GM21360 (cell line): ENCODE measurements at regions not wholly inside any gene's neighbourhood (a gene's known extent, or its start where the extent isn't known, plus 50 kb on each side); places are given as distances from the start of the nearest gene placed in this dataset.

Experiments
- ATAC-seq: cut with Tn5 transposase; IDR thresholded peaks from one replicate; pipeline ENCODE4 v1.9.1; 2021; ENCODE audit warnings: mild to moderate bottlenecking, moderate library complexity; ENCODE audit not compliant: unreplicated experiment

DNA sequence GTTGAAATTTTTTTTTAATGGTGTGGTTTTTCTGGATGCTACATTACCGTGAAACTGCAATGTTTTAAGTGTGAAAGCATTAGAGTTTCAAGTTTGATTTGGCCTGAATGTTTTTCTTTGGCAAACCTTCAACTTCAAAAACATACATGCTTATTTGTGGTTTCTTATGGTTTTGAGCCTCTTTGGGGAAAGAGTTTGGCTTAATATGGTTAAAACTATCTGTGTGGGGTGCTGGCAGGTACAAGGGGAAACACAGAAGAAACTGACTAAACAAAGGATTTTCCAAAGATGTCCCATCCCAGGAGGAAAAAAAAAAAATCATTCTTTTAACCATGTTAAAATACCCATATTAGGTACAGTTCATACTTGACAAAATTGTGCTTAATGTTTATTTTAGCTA lies 121.1 kb downstream of the HGF start:
- ATAC-seq = no peak

GRCh38 chr7:81645435-81645834 lies 124.4 kb downstream of the HGF start:
- no peak for ATAC-seq

DNA sequence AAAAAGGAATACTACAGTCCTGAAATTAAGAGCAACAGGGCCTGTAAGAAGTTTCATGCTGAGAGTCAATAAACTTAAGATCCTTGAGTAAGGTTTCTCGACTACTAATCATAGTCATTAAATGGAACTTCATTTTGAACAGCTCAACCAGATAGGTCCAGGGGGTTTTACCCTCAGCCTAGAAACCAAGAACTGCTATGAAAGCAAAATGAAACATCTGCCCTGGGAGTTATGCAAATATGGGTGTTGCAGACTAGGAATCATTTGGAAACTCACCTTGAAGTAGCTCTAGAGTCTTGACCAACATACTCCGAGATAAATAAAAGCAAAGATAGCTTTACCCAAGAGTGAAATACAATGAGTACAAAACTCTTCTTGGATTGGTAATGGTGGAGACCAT lies 128.0 kb downstream of the HGF start:
- no peak for ATAC-seq

DNA sequence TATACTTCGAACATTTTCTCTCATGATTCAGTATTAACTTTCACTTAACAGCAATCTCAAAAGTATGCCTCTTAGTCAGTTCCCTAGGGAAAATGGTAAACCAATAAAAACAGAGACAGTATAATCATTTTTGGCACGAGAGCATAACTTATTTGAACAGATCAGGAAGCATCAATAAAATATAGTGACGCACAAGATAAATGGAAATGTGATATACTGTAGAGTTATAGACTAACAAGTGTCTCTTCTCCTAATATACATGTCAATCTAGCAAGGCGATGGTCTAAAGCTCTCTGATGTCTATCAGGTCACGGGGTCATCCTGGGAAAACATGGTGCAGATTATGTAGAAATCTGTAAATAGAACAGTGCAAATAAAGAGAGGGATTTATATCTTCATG lies 131.6 kb downstream of the HGF start:
- ATAC-seq = no peak

- no peak for ATAC-seq
Measured at GRCh38 chr7:81637534-81637933, 132.3 kb downstream of the HGF start.

GRCh38 chr7:81632418-81632817 lies 137.4 kb downstream of the HGF start:
- no peak for ATAC-seq

GRCh38 chr7:81630600-81630999 lies 139.2 kb downstream of the HGF start:
- ATAC-seq = no peak

DNA sequence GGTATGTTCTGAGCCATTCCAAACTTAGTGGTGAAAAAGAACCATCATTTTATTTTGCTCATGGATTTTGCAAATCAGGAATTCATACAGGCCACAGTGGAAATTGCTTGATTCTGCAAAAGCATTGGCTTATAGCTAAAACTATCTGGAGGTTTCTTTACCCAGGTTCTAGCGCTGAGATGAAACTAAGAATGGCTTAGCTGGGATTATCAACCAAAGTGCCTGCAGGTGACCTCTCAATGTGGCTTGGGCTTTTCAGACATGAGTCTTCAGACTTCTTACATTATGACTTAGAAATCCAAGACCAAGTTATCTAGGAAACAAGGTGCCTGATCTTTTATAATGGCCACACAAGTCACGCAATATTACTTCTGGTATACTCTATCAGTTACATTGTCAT lies 140.1 kb downstream of the HGF start:
- ATAC-seq = no peak

GRCh38 chr7:81628951-81629350 lies 140.9 kb downstream of the HGF start:
- no peak for ATAC-seq

DNA sequence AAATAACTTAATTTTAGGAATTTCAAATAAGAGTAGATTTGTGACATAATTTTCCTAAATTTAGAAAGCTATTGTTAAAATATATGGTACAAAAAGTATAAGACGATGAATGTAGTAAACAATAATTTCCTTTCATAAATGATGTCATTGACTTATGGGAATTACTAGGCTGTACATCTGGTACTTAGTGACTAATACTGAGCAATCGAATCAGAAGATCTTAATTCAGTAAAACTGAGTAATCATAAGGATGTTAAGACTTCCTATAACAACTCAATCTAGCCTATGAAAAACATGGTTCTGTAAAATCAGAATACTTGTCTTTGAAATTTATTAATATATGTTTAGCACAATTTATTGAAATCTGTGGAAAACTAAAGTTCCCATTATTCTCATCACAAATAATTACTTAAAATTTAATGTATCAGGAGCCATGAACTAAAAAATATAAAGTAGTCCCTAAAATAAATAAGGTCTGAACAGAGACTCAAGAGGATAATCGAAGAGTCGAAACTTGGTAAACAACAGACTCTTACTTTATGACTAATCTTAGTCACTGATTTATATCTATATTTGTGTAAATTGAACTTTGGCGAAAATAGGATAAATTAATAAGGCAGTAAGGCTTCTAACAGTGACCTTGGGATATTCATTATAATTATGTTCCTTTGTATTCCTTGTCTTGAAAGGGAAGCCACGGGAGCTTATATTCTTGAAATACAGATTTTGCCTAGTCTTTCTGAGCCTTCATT lies 142.1 kb downstream of the HGF start:
- no peak for ATAC-seq

DNA sequence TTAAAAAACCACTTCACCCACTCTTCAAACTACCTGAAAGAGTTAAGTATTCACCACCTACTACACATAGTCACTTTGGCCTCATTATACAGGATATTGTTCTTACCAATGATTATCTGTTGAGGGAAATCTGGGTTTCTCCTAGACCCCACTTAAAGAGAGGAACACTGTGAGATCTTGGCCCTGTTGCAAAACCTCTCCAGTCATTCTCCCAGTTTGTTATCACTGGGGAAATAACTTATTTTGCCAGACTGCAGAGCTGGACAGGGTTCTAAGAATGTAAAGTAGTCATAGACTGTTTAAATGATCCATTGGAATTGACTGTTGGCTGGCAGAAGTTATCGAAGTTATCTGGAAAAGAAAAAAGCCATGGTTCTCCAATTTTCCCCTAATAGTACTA lies 143.8 kb downstream of the HGF start:
- no peak for ATAC-seq

DNA sequence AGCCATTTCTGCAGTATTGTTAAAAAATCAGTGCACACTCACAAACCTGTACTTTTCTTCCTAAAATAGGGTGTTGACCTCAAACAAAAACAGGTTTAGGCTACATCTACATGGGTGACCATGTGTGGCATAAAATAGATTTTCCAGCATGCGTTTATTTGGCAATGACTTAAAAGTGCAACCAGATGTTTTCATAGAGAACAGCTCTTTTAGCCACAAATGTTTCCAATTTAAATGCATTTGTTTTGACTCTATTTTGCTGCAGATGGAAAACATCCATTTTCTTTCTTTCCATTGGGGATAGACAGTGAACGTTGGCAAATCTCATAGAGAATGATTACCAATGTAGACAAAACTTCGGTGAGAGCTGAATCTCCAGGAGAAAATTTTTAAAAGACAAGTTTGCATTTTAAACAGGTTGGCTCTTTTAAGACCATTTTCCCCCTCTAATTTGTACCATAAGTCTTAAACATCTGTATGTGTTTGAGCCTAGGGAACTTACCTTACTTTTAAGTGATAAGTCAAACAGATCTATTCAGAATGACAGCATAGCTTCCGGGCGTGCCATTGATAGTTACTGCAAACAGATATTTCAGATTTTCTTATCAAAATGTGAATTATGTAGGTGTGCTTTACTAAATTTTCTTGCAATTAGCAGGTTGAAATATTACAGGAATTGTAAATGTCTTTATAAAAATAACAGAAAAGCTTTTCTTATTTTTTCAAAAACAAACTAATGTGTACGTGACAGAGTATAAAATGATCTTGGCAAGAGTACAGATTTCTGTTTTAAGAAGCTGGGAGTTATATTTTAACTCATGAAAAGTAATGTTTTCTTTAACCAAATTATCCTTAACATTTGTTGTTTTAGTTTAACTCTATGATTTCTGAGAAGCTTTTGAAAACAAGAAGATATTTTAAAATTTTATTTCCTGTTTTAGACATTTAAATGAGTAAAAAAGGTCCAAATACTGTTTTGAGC lies 144.9 kb downstream of the HGF start:
- ATAC-seq = no peak

DNA sequence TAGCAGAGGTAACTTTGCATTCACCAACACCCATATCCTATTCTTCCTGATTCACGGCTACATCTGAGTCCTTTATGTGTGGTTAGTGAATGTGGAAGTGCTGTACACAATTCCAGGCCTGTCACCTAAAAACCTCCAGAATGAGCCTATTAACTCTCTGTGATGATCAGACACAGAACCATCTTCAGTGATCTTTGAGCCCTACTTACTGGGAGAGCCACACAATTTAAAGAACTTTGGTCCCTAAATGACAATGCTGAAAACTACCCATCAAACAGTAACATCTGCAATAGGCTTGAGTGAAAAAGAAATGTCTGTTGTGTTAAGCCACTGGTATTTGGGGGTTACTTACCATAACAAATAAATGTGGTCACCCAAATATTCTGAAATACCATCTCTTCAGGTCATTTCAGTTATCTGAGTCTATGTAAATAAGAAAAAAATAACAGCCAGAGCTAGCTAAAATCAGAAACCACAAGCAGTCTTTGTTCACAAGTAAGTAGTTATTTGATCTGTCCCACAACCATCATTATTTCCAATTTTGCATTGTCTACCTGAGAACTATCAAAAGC lies 145.7 kb downstream of the HGF start:
- no peak for ATAC-seq

GRCh38 chr7:81623251-81623855 lies 146.5 kb downstream of the HGF start:
- no peak for ATAC-seq

- ATAC-seq = no peak
Measured at GRCh38 chr7:81621893-81622292, 148.0 kb downstream of the HGF start.

DNA sequence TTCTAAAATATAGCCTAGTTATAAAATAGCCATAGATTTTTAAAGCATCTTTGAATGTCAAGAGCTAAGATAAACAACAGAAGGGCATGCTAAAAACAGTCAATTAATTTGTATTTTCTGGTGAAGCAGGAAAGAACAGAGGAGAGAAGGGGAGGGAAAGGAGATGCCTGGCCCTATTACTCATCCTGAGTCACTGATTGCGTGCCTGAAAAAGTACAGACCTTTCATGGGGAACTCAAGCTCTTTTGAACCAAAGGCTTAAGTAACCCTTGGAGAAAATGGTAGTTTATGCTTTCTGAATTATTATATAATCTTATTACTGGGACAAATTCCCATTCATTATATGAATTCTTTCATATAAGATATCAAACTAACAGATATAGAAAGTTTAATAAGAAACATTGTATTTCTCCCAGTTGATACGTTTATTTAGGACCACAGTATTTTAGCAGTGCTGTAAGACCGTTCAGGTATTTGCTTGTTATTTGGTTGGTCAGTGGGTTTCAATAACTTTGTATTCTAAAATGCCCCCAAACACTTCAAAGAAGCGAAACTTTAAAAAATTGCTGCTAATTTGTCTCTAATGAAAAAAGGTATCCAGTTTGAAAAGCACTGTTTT lies 151.3 kb downstream of the HGF start:
- no peak for ATAC-seq

DNA sequence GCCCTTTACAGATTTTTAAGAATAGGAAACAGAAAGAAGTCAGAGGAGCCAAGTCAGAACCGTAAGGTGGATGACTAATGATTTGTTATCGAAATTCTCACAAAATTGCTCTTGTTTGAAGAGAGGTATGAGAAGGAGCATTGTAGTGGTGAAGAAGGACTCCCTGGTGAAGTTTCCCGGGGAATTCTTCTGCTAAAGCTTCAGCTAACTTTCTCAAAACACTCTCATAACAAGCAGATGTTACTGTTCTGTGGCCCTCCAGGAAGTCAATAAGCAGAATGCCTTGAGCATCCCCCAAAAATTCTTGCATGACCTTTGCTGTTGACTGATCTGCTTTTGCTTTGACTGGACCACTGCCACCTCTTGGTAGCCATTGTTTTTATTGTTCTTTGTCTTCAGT lies 152.9 kb downstream of the HGF start:
- no peak for ATAC-seq

DNA sequence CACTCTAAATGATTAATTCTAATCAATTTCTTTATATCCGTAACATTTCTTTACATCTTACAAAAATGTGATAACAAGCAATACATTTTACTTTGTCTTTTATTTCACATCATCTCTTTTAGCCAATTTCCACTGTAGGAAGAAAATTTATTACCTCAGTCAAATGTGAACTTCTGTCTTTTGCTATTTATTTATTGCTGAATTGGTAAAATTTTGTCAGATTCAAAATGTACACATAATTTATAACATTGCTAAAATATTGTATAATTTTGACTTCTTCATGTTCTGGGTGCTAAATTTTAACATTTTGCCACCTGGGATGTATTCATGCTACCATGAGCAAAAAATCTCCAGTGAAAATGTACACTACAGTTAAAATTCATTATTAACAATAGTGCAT lies 158.0 kb downstream of the HGF start:
- no peak for ATAC-seq

- no peak for ATAC-seq
Measured at GRCh38 chr7:81611040-81611439, 158.8 kb downstream of the HGF start.

GRCh38 chr7:81608748-81609382 lies 161.0 kb downstream of the HGF start:
- no peak for ATAC-seq
